Muscle of back (tissue), 3 donors: ENCODE measurements at regions not wholly inside any gene's neighbourhood (a gene's known extent, or its start where the extent isn't known, plus 50 kb on each side); places are given as distances from the start of the nearest gene placed in this dataset.

Experiments used
- DNase-seq, 3 donors: peaks; one replicate each; pipeline versions ENCODE4 v3.0.0 to v3.0.0-alpha.2; 2013

DNA sequence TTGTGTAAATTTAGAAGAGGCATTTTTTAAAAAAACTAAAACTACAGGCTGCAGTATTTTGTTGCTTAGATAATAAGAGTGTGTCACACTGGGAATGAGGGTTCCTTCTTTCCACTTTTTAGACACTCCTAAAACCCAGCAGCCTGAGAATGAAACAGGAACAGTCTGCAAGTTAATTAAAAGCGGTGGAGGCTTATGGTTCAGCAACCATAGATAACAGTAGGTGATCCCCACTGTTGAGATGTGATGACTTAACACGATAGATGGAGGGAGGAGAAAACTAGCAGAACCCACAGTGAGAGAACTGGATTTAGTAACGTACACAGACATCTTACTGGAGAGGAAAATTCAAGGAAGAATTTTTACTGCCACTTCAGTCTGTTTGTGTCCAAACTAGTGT lies 767.3 kb downstream of the C4orf33 start:
- DNase-seq = no peak

- DNase-seq = peak in 1 of 3 donors; percentile 3
These were observed 788.0 kb downstream of the C4orf33 start for GRCh38 chr4:129883996-129884395.

DNA sequence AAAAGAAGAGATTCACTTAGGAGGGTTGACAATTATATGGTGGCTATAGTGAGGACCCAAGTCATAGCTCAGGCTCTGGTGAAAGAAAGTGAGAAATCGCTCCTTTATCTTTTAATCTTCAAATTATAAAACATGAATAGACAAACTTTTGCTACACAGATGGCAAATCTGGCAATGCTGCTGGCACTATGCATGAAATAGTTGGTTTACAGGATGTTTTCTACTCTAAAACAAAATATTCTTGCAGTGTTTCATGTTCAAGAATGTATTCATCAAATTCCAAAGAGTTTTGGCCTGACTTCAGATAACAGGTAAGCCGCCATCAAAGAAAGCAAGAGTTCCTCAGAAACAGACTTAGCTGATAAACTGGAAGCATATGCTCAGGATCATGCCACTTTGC lies 801.2 kb downstream of the C4orf33 start:
- DNase-seq = no peak

GRCh38 chr4:129899849-129900248 lies 803.9 kb downstream of the C4orf33 start:
- no peak for DNase-seq

DNA sequence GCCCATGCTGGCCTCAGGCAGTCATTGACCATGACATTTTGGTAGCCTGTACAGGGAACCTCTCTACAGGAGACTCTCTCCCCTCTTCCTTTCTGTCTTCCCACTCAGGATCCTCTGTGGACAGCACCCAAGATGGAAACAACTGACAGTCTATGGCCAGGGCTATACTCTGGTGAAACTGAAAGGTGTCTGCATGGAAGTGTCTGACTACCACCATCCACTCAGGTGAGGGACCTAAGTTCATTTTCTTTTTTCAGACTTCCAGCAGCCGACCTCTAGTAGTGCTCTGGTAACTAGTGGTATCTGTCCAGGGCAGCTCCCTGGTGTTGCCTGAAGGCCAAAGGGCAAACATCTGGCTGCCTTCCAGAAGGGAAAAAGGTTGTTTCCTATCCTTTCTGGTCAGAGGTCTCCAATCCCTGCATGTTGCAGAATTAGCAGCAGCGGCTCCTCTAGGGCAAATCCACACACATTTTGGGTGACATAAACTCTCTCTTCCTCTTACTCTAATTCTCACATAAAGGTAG lies 804.5 kb downstream of the C4orf33 start:
- DNase-seq = no peak

DNA sequence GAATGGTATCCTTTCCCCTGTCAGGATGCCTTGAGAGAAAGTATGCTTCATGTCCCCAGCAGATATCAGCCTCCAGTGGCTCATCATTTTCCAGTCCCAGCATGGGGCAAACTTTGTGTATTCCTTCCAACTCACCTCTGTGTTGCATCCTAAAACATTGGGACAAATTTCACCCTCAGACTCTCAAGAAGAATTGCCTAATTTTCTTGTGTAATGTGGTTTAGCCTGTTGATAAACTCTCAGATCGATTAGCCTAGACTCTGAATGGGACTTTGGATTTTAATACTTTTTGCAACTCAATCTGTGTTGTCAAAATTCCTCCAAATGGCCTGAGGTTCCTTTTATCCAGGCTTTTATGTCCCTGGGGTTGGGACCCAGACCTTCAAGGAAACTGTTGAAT lies 805.3 kb downstream of the C4orf33 start:
- no peak for DNase-seq

GRCh38 chr4:129903861-129904260 lies 807.9 kb downstream of the C4orf33 start:
- DNase-seq = no peak

DNA sequence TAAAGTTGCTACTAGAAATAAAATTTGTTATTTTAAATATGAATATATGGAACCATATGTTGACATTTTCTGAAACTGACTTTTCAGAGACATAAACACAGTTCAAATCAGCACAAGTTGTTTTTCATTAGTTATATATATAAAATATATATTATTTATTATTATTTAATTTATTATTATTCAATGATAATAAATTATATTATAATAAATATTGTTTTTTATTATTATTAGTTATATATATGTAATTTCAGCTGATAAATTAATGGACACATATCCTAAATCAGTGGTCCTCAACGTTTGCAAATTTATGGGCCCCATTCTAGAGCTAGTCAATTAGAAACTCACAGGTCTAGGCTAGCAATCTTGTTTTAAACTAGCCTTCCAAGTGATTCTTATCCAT lies 809.3 kb downstream of the C4orf33 start:
- no peak for DNase-seq

- DNase-seq = no peak
These were observed 812.2 kb downstream of the C4orf33 start for GRCh38 chr4:129908117-129908516.

GRCh38 chr4:129916991-129917390 lies 821.0 kb downstream of the C4orf33 start:
- DNase-seq = peak in 2 of 3 donors; percentile 17 to 51

GRCh38 chr4:129917651-129918050 lies 821.7 kb downstream of the C4orf33 start:
- DNase-seq = no peak

DNA sequence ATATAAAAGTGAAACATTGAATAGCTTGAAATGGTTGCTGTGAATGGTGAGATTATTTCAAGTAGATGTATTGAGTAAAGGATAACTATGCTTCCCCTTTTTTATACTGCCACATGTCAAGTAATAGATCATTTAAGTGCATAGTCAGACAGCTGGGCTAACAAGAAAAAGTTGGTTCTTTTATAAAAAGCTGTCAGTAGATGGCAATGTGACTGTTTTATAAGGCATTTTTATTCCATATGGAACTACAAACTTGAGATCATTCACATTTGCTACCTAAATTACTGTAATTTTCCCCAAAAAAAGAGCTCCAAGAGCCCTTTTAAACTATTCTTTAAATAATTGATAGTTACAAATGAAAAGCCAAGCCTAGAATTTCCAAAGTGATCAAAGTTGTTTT lies 831.0 kb downstream of the C4orf33 start:
- DNase-seq = peak; percentile 6 to 42 (median 7)

DNA sequence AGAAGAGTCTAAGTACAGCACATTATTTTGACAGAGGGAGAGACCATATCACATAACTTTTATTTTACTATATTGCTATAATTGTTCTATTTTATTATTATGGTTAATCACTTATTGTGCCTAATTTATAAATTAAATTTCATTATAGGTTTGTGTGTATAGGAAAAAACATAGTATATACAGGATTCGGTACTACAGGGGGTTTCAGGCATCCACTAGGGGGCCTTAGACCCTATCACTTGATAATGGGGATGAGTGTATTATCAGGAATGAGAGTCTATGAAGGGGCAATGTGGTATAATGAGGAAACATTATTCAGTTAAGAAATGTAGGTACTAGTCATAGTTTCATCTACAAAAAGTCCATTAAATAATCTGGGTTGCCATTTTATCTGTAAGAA lies 833.1 kb downstream of the C4orf33 start:
- no peak for DNase-seq

GRCh38 chr4:129929984-129930383 lies 834.0 kb downstream of the C4orf33 start:
- DNase-seq = no peak

DNA sequence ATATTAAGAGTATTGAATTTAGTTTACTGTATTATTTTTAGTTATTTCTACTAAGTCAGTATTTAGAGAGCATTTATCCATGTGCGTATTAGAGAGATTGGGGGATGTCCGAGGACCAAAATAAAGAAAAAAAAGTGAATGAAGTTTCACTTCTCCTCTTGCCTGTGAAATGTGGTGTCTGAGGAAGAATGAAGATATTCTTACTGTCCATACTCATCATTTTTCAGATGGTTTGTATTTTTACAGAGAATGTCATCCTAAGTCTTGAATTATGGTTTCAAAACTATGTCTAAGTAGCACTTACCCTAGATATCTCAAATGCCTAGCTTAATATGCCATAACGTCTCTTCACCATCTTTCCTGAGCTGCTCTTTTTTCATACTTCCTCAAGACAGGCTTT lies 854.3 kb downstream of the C4orf33 start:
- DNase-seq = no peak

- DNase-seq = no peak
These were observed 870.2 kb downstream of the C4orf33 start for GRCh38 chr4:129966175-129966574.

GRCh38 chr4:129968366-129968765 lies 872.4 kb downstream of the C4orf33 start:
- no peak for DNase-seq

DNA sequence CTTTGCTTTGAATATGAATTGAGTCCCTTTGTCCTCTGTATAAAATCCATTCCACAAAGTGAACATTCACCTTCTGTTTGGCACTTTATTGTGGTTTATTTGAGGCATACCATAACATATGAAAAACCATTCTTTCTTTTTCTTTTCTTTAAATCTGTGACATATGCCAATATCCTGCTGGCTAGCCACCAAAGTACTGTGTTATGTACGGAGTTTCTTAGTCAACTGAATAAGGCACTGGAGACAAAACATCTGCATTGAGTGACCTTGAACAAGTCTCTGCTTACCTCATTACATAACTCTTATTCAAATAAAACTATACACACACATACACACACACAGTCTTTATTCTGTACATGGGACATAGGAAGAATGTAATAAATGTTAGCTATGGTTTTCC lies 872.8 kb downstream of the C4orf33 start:
- no peak for DNase-seq

DNA sequence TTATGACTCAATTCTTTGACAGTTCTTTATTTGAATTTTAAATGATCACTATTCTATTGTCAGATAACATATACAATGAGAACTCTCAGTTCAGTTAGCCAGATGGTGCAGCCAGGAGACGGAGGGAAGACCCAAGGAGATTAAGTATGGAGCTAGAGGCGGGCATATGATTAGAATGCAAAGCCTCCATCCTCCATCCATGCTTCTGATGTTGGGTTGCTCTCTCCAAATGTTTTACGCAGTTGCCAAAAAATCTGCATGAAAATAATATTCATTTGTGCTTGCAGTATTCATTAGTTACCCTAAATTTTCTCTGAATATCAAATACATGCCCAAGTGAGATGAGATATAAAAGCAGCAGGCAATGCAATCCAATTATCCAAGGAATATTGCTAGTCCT lies 874.8 kb downstream of the C4orf33 start:
- DNase-seq = no peak

GRCh38 chr4:129971419-129971818 lies 875.5 kb downstream of the C4orf33 start:
- DNase-seq = no peak

DNA sequence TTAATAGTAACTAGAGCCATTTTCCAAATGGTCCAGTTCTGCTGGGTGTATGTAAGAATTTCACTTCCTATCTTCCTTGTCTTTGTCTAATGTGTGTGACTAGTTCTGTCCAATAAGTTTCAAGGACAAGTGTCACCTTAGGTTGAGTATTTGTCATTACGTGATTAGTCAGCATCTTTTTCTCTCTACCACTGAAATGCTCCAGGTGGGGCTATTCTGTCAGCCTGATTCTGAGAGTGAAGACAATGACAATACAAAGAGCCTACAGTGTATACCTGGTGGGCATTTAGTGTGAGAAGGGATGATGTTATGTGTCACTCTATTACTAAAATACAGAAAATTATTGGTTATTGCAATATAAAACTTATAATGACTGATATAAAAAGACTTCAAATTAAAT lies 876.3 kb downstream of the C4orf33 start:
- no peak for DNase-seq

DNA sequence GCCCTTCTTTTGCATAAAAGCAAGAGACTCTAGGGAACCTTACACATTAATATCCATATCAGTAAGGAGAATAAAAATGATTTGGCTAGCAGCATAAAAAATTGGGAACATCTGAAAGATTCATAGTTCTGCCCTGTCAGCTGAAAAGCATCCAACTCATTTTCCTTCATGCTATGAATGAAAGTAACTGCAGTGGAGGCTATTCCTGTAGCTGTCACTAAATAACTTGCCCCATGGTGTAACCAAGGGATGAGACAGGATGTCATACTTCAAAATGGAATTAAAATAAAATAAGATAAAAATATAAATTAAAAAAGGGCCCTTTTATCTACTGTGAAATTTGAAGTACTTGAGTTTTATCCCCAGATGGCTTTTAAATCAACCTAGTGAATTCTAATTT lies 878.8 kb downstream of the C4orf33 start:
- peak; percentile 15 to 56 (median 34) for DNase-seq

DNA sequence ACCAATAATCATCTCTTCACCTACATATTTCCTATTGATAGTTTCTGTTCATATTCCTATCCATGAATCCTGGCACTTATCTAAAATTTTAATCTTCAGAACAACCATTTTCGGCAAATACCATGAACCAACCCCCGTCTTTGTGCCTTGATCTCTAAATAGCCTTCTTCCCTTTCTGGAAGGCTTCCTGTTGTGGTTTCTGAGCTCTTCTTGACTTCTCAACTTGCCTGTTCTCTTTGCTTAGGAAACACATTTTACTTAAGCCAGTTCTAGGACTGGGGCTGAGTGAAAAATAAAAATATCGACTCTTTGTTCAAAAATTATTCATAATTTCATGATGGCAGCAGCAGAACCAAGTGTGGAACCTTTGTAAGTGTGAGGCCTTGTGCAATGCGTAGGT lies 882.4 kb downstream of the C4orf33 start:
- DNase-seq = no peak

DNA sequence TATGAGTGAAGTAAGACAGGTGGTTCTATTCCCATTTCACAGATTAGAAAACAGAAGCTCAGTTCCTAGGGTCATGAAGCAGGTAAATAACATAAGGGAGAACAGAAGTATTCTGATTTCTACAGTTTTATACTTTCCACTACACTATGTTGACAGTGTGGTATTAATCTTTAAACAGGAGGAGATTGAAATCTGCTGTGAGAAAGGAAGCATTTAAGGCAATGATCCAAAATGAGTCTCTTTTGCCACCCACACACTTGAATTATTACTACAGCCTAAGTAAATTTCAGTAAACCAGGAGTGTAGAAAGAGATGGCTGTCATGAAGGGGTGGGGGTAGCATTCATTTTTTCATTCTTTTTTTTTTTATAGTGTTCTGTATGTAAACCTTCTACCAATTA lies 893.0 kb downstream of the C4orf33 start:
- no peak for DNase-seq

GRCh38 chr4:129994715-129995114 lies 898.8 kb downstream of the C4orf33 start:
- no peak for DNase-seq
